Right lobe of liver (tissue), 6 donors: ENCODE measurements at regions not wholly inside any gene's neighbourhood (a gene's known extent, or its start where the extent isn't known, plus 50 kb on each side); places are given as distances from the start of the nearest gene placed in this dataset.
A peak's percentile ranks its signal among the peaks of the same experiment; 100 is the strongest.

Experiments
- ATAC-seq, 4 donors: fragments of 200-7000 bp; cut with Tn5 transposase; one replicate each; pipeline ENCODE4 v1.9.1; 2020; ENCODE audit warnings: mild to moderate bottlenecking in 4 of 4, moderate library complexity in 4 of 4
- DNase-seq, 3 donors: peaks; one replicate each; pipeline ENCODE4 v3.0.0-alpha.2; 2020
- H3K27ac ChIP-seq, 3 donors: fragments of 200-600 bp; one replicate each; pipeline ENCODE4 v1.8.0; 2022
- H3K27me3 ChIP-seq, 2 donors: fragments of 200-600 bp; one replicate each; pipeline ENCODE4 v1.8.0; 2022
- H3K36me3 ChIP-seq, 4 donors: fragments of 200-600 bp; sonication (generic) in 1 of 4; one replicate each; pipeline versions ENCODE4 v1.5.1 to v1.8.0; 2017 to 2022; ENCODE audit warnings: control low read depth in 1 of 4
- H3K4me1 ChIP-seq, 4 donors: fragments of 200-600 bp; sonication (generic) in 1 of 4; one replicate each; pipeline versions ENCODE4 v1.5.1 to v1.8.0; 2017 to 2022; ENCODE audit warnings: control low read depth in 1 of 4
- H3K4me3 ChIP-seq, 3 donors: fragments of 200-600 bp; one replicate each; pipeline ENCODE4 v1.8.0; 2022
- H3K9me3 ChIP-seq, 4 donors: fragments of 200-600 bp; sonication (generic) in 1 of 4; one replicate each; pipeline versions ENCODE4 v1.5.1 to v1.8.0; 2017 to 2022; ENCODE audit warnings: control low read depth in 1 of 4
- POLR2A ChIP-seq: fragments of 450-650 bp; IDR thresholded peaks from one replicate; pipeline ENCODE4 v1.6.1; 2017; ENCODE audit warnings: antibody characterized with exemption, mild to moderate bottlenecking
- WGBS: methylation state at CpG from one replicate; pipeline ENCODE4 v1.1.6; 2018; ENCODE audit warnings: low coverage, low lambda C conversion rate; ENCODE audit not compliant: insufficient coverage; ENCODE audit errors: missing lambda C conversion rate; 5-methylcytosine and 5-hydroxymethylcytosine counted together
- intact Hi-C, 2 donors: fragments of 100-400 bp; cut with DNase I; formaldehyde crosslinking; loops; one replicate each; pipeline versions ENCODE4 v1.11.2 to v1.14.1; 2022
- TF ChIP-seq, protein P1 (sequence below), 4 donors: fragments of 200-600 bp in 3 of 4; fragments of 450-650 bp in 1 of 4; IDR thresholded peaks; one replicate each; pipeline versions ENCODE4 v1.5.1 to v1.8.0; 2016 to 2022; ENCODE audit warnings: antibody characterized with exemption in 4 of 4, mild to moderate bottlenecking in 2 of 4
- donor health status: DM: no; HTN: yes; CAD: no.
- donor health status: DM: no; HTN: no; CAD: no.
- donor health status: DM: no; HTN: no; CAD: no.
- donor health status: DM: no; HTN: yes; CAD: no.
- donor health status: DM: no; HTN: yes; CAD: no.

GRCh38 chr13:30846311-30846710, 59.8 kb upstream of the MEDAG start:
- ATAC-seq (no peak), DNase-seq (no peak)
- Histone ChIP-seq H3K36me3 (no peaks in the 10 kb centered on the region), H3K27ac (no peak overlapping the region), H3K27me3 (no peaks in the 10 kb centered on the region), H3K9me3 (no peaks in the 10 kb centered on the region), H3K4me3 (no peak overlapping the region), H3K4me1 (peaks cover 0 to 3% (median 0%) of the 10 kb centered on the region in 4 donors)
- WGBS = 57% methylated on average over 1 of the region's 2 CpGs
- TF ChIP-seq, protein P1, sequence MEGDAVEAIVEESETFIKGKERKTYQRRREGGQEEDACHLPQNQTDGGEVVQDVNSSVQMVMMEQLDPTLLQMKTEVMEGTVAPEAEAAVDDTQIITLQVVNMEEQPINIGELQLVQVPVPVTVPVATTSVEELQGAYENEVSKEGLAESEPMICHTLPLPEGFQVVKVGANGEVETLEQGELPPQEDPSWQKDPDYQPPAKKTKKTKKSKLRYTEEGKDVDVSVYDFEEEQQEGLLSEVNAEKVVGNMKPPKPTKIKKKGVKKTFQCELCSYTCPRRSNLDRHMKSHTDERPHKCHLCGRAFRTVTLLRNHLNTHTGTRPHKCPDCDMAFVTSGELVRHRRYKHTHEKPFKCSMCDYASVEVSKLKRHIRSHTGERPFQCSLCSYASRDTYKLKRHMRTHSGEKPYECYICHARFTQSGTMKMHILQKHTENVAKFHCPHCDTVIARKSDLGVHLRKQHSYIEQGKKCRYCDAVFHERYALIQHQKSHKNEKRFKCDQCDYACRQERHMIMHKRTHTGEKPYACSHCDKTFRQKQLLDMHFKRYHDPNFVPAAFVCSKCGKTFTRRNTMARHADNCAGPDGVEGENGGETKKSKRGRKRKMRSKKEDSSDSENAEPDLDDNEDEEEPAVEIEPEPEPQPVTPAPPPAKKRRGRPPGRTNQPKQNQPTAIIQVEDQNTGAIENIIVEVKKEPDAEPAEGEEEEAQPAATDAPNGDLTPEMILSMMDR (IDR thresholded peaks at IDR 0.05) = no peak
- no peak for TF ChIP-seq POLR2A
- intact Hi-C loops = no loop called here

DNA sequence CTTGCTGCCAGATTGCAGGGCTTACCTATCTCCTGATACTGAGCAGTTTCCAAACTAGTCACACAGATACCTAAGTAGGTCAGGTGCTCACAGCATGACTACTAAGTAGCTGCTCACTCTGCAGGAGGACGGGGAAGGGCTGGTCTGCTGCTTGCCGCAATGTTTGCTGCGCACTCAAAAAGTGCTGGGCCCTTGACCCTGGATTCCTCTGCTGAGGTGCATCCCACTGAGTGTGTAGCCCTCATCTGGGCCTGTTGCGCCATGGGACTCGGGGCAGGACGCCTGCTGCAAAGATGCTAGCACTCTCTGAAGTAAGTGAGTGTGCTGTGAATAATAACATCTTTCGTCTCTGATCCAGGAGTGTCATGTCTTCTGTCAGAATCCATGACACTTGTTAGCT, 59.2 kb upstream of the MEDAG start:
- intact Hi-C loops = no loop called here
- DNase-seq (no peak), ATAC-seq (no peak)
- 69% methylated on average over 3 of the region's 7 CpGs for WGBS
- Histone ChIP-seq H3K4me3 (no peak overlapping the region), H3K9me3 (no peaks in the 10 kb centered on the region), H3K27me3 (no peaks in the 10 kb centered on the region), H3K4me1 (peaks cover 0 to 3% (median 0%) of the 10 kb centered on the region in 4 donors), H3K36me3 (no peaks in the 10 kb centered on the region), H3K27ac (no peak overlapping the region)
- TF ChIP-seq, protein P1 (IDR thresholded peaks at IDR 0.05) = no peak
- TF ChIP-seq POLR2A = no peak

DNA sequence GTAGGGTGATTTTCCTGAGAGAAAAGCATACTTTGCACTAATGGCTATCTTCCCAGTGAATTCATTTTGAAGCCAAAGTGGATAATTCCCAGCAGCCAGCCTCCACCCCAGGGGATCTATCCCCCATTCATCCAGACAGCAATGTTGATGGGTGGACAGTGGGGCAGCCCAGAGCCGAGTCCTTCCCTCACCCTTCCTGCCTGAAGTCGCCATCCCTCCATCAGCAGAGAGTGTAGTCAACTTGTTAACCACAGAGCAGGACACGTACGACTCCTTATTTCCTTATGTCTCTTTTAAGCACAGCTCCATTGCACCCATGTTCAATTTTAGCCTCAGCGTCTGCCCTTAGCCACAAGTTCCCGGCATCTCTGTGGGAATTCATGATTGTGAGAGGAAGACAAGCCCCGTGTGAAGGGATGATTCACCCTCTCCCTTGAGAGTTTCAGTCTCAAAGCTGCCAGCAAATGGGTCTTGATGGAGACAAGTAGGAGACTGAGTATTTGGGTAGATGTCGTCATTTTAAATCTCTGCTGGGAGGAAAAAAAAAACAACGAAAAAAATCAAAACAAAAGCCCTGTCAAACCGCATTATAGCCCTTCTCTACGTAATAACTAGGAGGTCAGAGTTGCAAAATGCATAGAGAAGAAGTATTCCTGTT, 58.3 kb upstream of the MEDAG start:
- TF ChIP-seq POLR2A = no peak
- TF ChIP-seq, protein P1 (IDR thresholded peaks at IDR 0.05) = no peak
- H3K27ac ChIP-seq = no peak overlapping the region
- 44% methylated on average over 8 of the region's 11 CpGs for WGBS
- H3K36me3 ChIP-seq = no peaks in the 10 kb centered on the region
- intact Hi-C loops = no loop called here
- peak in 1 of 4 donors; percentile 16 for ATAC-seq
- H3K4me3 ChIP-seq = no peak overlapping the region
- DNase-seq = no peak
- H3K9me3 ChIP-seq = no peaks in the 10 kb centered on the region
- H3K4me1 ChIP-seq = peaks cover 0 to 3% (median 0%) of the 10 kb centered on the region in 4 donors
- no peaks in the 10 kb centered on the region for H3K27me3 ChIP-seq

- WGBS = 79% methylated on average over 5 of the region's 5 CpGs
- peaks cover 0 to 3% (median 0%) of the 10 kb centered on the region in 4 donors for H3K4me1 ChIP-seq
- H3K36me3 ChIP-seq = no peaks in the 10 kb centered on the region
- no peaks in the 10 kb centered on the region for H3K27me3 ChIP-seq
- no peak for ATAC-seq
- H3K27ac ChIP-seq = no peak overlapping the region
- no peak overlapping the region for H3K4me3 ChIP-seq
- TF ChIP-seq, protein P1 (IDR thresholded peaks at IDR 0.05) = no peak
- no peak for TF ChIP-seq POLR2A
- no peak for DNase-seq
- intact Hi-C loops = no loop called here
- no peaks in the 10 kb centered on the region for H3K9me3 ChIP-seq
Measured at GRCh38 chr13:30848332-30849027, 57.6 kb upstream of the MEDAG start.
